GM10266 (cell line): ENCODE measurements at regions not wholly inside any gene's neighbourhood (a gene's known extent, or its start where the extent isn't known, plus 50 kb on each side); places are given as distances from the start of the nearest gene placed in this dataset.

ENCODE experiments used
- DNase-seq: peaks from one replicate; pipeline ENCODE4 v3.0.0; 2012; ENCODE audit errors: extremely low spot score
- TF ChIP-seq, protein P1 (sequence below): IDR thresholded peaks from 2 replicates; pipeline ENCODE4 v1.5.1; 2012; ENCODE audit warnings: mild to moderate bottlenecking, low read depth; ENCODE audit not compliant: control insufficient read depth, insufficient read depth; ENCODE audit errors: missing control alignments

DNA sequence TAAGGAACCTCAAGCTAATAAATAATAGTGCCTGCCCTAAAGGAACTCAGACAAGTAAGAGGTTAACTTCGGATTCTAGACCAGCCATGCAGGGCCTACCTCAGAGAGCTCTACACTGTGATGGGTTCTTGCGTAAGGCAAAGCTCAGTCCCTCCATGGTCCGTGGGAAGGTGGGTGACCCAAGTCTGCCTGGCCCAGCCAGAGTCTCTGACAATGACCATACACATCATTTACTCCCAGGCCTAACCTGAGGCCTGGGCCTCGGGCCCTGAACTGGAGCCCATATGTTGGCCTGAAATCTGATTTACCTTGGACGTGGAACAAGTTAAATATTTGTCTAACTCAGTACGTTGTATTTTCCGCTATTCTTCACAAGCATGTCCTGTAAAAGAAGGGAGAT lies 55.1 kb downstream of the TMEM174 start:
- DNase-seq: no peak
- TF ChIP-seq, protein P1, sequence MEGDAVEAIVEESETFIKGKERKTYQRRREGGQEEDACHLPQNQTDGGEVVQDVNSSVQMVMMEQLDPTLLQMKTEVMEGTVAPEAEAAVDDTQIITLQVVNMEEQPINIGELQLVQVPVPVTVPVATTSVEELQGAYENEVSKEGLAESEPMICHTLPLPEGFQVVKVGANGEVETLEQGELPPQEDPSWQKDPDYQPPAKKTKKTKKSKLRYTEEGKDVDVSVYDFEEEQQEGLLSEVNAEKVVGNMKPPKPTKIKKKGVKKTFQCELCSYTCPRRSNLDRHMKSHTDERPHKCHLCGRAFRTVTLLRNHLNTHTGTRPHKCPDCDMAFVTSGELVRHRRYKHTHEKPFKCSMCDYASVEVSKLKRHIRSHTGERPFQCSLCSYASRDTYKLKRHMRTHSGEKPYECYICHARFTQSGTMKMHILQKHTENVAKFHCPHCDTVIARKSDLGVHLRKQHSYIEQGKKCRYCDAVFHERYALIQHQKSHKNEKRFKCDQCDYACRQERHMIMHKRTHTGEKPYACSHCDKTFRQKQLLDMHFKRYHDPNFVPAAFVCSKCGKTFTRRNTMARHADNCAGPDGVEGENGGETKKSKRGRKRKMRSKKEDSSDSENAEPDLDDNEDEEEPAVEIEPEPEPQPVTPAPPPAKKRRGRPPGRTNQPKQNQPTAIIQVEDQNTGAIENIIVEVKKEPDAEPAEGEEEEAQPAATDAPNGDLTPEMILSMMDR: no peak
